Epithelial cell of proximal tubule (primary cell): ENCODE measurements at regions not wholly inside any gene's neighbourhood (a gene's known extent, or its start where the extent isn't known, plus 50 kb on each side); places are given as distances from the start of the nearest gene placed in this dataset.

Source experiments
- DNase-seq: peaks from one replicate; pipeline ENCODE4 v3.0.0-alpha.2; 2011; ENCODE audit warnings: low read depth
- H3K4me3 ChIP-seq: 2 replicates; pipeline ENCODE4 v1.5.1; 2011; ENCODE audit warnings: low read depth, mild to moderate bottlenecking, low read length
- CTCF ChIP-seq: conservative IDR thresholded peaks from 2 replicates; pipeline ENCODE4 v1.5.1; 2012; ENCODE audit warnings: low read depth, mild to moderate bottlenecking, low read length

DNA sequence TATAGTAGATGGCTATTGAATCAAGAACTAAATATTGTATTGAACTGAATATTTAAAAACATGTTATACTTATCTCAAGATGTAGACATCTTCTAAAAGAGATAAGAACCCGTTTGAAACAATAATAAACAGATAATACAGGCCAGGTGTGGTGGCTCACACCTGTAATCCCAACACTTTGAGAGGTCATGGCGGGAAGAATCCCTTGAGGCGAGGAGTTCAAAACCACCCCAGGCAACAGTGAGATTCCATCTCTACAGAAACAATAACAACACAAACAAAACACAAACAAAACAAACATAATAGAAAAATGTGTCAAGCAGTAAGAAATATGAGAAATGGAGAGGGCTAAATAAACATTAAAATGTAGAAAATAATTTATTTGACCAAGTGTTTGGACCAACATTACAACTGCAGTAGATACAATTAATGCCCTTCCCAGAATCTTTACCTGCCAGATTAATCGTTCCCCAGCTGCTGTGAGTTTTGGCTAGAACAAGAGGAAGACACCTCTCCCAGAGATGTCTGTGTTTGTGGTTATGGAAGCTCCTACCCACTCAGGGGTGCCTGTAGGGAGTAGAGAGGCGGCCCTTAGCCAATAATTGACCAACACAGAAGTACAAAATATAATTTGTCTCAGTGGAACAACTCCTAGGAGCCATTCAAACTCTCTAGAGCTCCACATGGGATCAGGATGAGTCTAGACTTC is 111.9 kb upstream of the AGTR1 start:
- DNase-seq: no peak
- no peak overlapping the region for H3K4me3 ChIP-seq
- no peak for TF ChIP-seq CTCF

GRCh38 chr3:148588291-148588690 is 109.4 kb upstream of the AGTR1 start:
- DNase-seq: no peak
- no peak for TF ChIP-seq CTCF
- no peak overlapping the region for H3K4me3 ChIP-seq

DNA sequence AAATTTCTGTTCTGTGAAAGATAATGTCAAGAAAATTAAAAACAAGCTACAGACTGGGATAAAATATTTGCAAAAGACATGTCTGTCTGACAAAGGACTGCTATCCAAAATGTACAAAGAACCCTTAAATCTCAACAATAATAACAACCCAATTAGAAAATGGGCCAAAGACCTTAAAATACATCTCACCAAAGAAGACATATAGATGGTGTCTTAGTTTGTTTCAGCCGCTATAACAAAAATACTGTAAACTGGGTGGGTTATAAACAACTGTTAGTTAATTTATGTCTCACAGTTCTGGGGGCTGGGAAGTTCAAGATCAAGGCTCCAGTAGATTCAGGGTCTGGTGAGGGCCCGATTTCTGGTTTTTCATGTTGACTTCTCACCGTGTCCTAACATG is 106.2 kb upstream of the AGTR1 start:
- no peak for TF ChIP-seq CTCF
- no peak for DNase-seq
- no peak overlapping the region for H3K4me3 ChIP-seq

GRCh38 chr3:148598619-148599018 is 99.1 kb upstream of the AGTR1 start:
- TF ChIP-seq CTCF: no peak
- H3K4me3 ChIP-seq: no peak overlapping the region
- no peak for DNase-seq

DNA sequence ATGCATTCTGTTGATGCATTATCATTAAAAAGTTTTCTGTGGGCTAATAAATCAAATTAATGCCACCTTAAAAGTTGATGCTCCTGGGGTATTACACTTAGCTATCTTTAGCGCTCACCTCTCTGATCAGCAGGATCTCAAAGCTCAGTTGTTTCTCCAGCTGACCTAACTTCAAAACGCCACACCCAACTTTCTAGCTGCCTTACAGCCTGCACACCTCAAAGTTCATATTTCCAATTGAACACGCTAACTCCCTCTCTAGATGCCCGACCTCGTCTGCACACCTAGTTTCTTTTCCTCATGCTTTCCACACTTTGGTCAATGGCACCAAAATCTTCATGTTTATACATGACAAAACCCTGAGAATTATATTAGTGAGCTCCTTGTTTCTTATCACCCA is 98.2 kb upstream of the AGTR1 start:
- no peak for DNase-seq
- no peak overlapping the region for H3K4me3 ChIP-seq
- TF ChIP-seq CTCF: no peak

GRCh38 chr3:148600440-148600839 is 97.3 kb upstream of the AGTR1 start:
- DNase-seq: peak; percentile 19
- H3K4me3 ChIP-seq: no peak overlapping the region
- no peak for TF ChIP-seq CTCF

DNA sequence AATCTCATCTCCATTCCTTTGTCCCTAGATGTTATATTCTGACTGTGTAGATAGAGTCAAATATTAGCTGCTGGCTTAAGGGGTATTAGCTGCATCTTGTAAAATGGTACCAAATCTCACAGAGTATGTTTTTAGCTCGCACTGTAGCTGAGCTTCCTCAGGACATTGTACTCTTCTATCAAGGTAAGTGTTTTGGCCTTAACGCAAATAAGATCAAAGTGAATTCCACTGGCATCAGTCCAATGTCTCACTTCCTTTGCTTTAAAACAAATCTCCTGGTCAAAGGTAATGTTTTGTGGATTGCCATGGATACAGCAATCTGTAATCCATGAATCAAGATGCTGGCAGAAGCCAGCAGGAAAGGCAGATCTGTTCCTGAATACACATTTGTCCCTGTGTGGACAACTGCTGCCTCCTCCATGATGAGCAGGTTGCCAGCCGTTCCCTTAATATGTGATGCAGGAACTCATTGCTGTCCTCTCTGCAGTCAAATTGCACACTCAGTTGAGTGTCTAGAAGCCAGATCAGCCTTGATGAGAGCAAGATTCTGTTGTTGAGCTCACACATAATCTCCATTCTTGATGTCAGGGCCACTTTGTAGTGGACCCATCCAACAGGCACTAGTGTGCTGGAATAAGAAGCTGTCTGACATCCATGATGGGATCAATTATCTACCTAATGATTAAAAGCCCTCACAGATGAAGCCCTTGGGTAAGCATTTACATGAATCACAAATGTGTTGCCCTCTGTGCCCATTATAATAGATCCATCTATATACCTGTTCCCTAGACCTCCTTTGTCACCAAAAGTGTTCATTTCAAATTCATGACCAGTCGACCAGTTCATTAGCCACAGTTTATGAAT is 96.6 kb upstream of the AGTR1 start:
- DNase-seq: peak; percentile 94
- TF ChIP-seq CTCF: no peak
- H3K4me3 ChIP-seq: no peak overlapping the region
